Esophagus squamous epithelium (tissue), 5 donors: ENCODE measurements at regions not wholly inside any gene's neighbourhood (a gene's known extent, or its start where the extent isn't known, plus 50 kb on each side); places are given as distances from the start of the nearest gene placed in this dataset.

Source experiments
- DNase-seq: peaks from one replicate; lab custom pipeline; 2025; lab: John Stamatoyannopoulos, UW
- H3K27ac ChIP-seq, 4 donors: fragments of 200-600 bp; sonication (generic); one replicate each; pipeline ENCODE4 v1.5.1; 2016 to 2019; ENCODE audit warnings: mild to moderate bottlenecking in 1 of 4
- H3K27me3 ChIP-seq, 4 donors: fragments of 200-600 bp; sonication (generic); 1 replicate in 3 of 4; 2 replicates in 1 of 4; pipeline versions ENCODE4 v1.5.1 to v1.6.0; 2017 to 2021; ENCODE audit warnings: antibody characterized with exemption in 1 of 4
- H3K36me3 ChIP-seq, 3 donors: fragments of 200-600 bp; sonication (generic); one replicate each; pipeline ENCODE4 v1.5.1; 2016 to 2019
- H3K4me1 ChIP-seq, 3 donors: fragments of 200-600 bp; sonication (generic); one replicate each; pipeline ENCODE4 v1.5.1; 2017 to 2019
- H3K4me3 ChIP-seq, 4 donors: fragments of 200-600 bp; sonication (generic); 1 replicate in 3 of 4; 2 replicates in 1 of 4; pipeline ENCODE4 v1.5.1; 2016 to 2019; ENCODE audit warnings: mild to moderate bottlenecking in 2 of 4, moderate library complexity in 1 of 4
- H3K9me3 ChIP-seq, 3 donors: fragments of 200-600 bp; sonication (generic); one replicate each; pipeline ENCODE4 v1.5.1; 2016 to 2019
- CTCF ChIP-seq, 6 experiments: fragments of 450-650 bp in 4 of 6; fragments of 200-600 bp in 2 of 6; sonication (generic) in 2 of 6; IDR thresholded peaks; one replicate each; pipeline ENCODE4 v1.5.1; 2016 to 2019; ENCODE audit warnings: antibody characterized with exemption in 6 of 6, mild to moderate bottlenecking in 4 of 6, moderate library complexity in 4 of 6
- POLR2A ChIP-seq, 4 donors: fragments of 450-650 bp; IDR thresholded peaks; one replicate each; pipeline ENCODE4 v1.6.1; 2017; ENCODE audit warnings: antibody characterized with exemption in 4 of 4, mild to moderate bottlenecking in 4 of 4, moderate library complexity in 3 of 4
- WGBS, 2 donors: methylation state at CpG; one replicate each; pipeline ENCODE4 v1.1.5; 2018; 5-methylcytosine and 5-hydroxymethylcytosine counted together
- intact Hi-C: fragments of 100-400 bp; cut with DNase I; formaldehyde crosslinking; loops from one replicate; pipeline ENCODE4 v1.15.0; 2022
- donor health status: DM: yes; HTN: yes; CAD: no.

DNA sequence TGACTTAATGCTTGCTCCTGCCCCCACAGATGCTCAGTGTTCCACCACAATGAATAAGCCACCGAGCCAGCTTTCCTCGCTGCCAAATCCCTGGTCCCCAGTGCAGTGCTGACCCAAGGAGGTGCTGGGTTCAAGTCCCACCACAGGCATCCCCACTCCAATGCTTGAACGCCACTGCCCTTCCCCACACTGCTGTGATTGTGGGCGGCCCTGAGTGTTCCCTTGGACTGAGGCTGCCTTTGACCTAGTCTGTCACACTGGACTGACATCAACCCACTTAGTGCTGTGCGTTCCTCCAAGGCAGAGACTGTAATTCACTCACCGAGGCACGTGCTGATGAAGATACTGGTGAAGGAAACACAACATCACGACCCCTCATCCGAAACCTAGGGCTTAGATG, 83.4 kb upstream of the TMCC3 start:
- H3K4me3 ChIP-seq = no peak overlapping the region
- intact Hi-C loops = no loop called here
- H3K4me1 ChIP-seq = no peaks in the 10 kb centered on the region
- no peak for DNase-seq
- H3K27me3 ChIP-seq = no peaks in the 10 kb centered on the region
- H3K27ac ChIP-seq = no peak overlapping the region
- no peak for TF ChIP-seq CTCF (IDR thresholded peaks at IDR 0.05)
- no peak for TF ChIP-seq POLR2A (IDR thresholded peaks at IDR 0.05)
- H3K36me3 ChIP-seq = no peaks in the 10 kb centered on the region
- WGBS, 2 donors = 79 to 86% methylated on average over 7 to 8 of the region's 9 CpGs
- H3K9me3 ChIP-seq = no peaks in the 10 kb centered on the region

GRCh38 chr12:94732367-94732990, 82.1 kb upstream of the TMCC3 start:
- no peak for DNase-seq
- H3K9me3 ChIP-seq = no peaks in the 10 kb centered on the region
- 81 to 89% methylated on average over 13 of the region's 13 CpGs for WGBS, 2 donors
- H3K4me3 ChIP-seq = no peak overlapping the region
- no peaks in the 10 kb centered on the region for H3K27me3 ChIP-seq
- no peak overlapping the region for H3K27ac ChIP-seq
- no peak for TF ChIP-seq POLR2A (IDR thresholded peaks at IDR 0.05)
- TF ChIP-seq CTCF (IDR thresholded peaks at IDR 0.05) = no peak
- H3K36me3 ChIP-seq = no peaks in the 10 kb centered on the region
- intact Hi-C loops = no loop called here
- no peaks in the 10 kb centered on the region for H3K4me1 ChIP-seq

DNA sequence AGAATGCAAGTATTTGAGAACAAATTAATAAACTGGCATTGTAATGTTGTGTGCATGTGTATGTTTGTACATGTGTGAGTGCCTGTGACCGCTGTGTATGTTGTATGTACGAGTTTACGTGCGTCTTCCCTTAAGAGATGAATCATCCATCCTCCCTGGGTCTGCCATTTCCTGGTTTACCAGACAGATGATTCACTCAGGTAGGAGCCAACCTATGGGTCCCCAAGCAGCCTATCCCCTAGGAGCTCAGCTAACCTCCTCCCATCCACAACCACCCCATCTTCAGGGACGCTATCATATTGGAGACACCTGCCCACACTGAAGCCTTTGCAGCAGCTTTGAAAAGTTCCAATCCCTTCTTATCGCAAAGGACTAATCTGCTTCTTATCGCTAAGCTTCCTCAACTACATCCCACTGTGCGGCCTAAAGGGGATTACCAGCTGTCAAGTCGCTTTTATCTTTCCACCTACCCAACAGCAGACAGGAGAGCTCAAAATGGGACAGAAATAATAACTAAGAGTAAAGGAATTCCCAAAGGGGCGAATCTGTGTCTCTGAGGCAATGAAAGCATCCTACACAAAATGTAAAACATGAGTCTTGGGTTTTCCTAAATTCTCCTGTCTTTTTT, 81.5 kb upstream of the TMCC3 start:
- no peaks in the 10 kb centered on the region for H3K9me3 ChIP-seq
- no peaks in the 10 kb centered on the region for H3K36me3 ChIP-seq
- TF ChIP-seq POLR2A (IDR thresholded peaks at IDR 0.05) (no peak), CTCF (IDR thresholded peaks at IDR 0.05) (no peak)
- intact Hi-C loops = no loop called here
- no peaks in the 10 kb centered on the region for H3K27me3 ChIP-seq
- 76 to 78% methylated on average over 7 to 10 of the region's 10 CpGs for WGBS, 2 donors
- H3K4me3 ChIP-seq = no peak overlapping the region
- DNase-seq = no peak
- no peak overlapping the region for H3K27ac ChIP-seq
- no peaks in the 10 kb centered on the region for H3K4me1 ChIP-seq

- no peaks in the 10 kb centered on the region for H3K4me1 ChIP-seq
- 86 to 89% methylated on average over 4 of the region's 4 CpGs for WGBS, 2 donors
- TF ChIP-seq CTCF (IDR thresholded peaks at IDR 0.05) (no peak), POLR2A (IDR thresholded peaks at IDR 0.05) (no peak)
- H3K27me3 ChIP-seq = no peaks in the 10 kb centered on the region
- intact Hi-C loops = no loop called here
- no peaks in the 10 kb centered on the region for H3K36me3 ChIP-seq
- no peaks in the 10 kb centered on the region for H3K9me3 ChIP-seq
- no peak overlapping the region for H3K27ac ChIP-seq
- no peak overlapping the region for H3K4me3 ChIP-seq
- DNase-seq = no peak
Measured at GRCh38 chr12:94730847-94731246, 80.5 kb upstream of the TMCC3 start.

DNA sequence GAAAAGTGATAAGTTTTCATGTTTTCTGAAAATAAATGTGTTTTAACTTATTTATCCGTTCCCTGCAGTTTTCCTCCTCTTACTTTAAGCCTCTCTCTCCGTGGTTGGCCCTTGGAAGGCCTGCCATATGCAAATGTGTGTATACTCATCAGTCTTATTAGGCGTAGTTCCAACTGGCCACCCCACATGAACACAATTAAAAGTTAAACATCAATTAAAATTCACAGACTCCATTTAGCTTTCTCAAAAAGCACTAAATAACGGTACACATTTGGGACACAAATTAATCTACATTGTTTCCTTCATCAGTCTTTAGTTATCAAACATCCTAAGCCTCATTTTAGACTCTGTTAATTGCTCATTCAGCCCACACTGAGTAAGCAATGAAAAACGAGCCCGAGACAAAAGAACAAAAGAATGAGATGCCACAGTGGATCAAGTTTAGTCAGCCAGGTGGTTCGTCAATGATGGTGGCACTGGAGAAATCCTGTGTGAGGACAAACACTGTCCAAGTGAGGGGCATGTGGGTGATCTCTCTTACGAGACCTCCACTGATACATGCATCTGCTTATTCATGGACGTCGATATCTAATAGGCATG, 76.0 kb upstream of the TMCC3 start:
- TF ChIP-seq POLR2A (IDR thresholded peaks at IDR 0.05) (no peak), CTCF (IDR thresholded peaks at IDR 0.05) (no peak)
- Histone ChIP-seq H3K4me1 (no peaks in the 10 kb centered on the region), H3K36me3 (no peaks in the 10 kb centered on the region), H3K9me3 (no peaks in the 10 kb centered on the region), H3K27me3 (no peaks in the 10 kb centered on the region), H3K4me3 (no peak overlapping the region), H3K27ac (no peak overlapping the region)
- WGBS, 2 donors = 77 to 83% methylated on average over 10 of the region's 10 CpGs
- intact Hi-C loops = no loop called here
- DNase-seq = no peak
